Esophagus muscularis mucosa (tissue), 4 donors: ENCODE measurements at regions not wholly inside any gene's neighbourhood (a gene's known extent, or its start where the extent isn't known, plus 50 kb on each side); places are given as distances from the start of the nearest gene placed in this dataset.
A peak's percentile ranks its signal among the peaks of the same experiment; 100 is the strongest.

Experiments
- DNase-seq: peaks from one replicate; pipeline ENCODE4 v3.0.0-alpha.2; 2017; ENCODE audit errors: extremely low spot score
- H3K27ac ChIP-seq, 4 donors: fragments of 200-600 bp; sonication (generic); replicated peaks in 1 of 4; 1 replicate in 3 of 4; 2 replicates in 1 of 4; pipeline ENCODE4 v1.5.1; 2016 to 2019; ENCODE audit warnings: mild to moderate bottlenecking in 1 of 4
- H3K27me3 ChIP-seq, 4 donors: fragments of 200-600 bp; sonication (generic); one replicate each; pipeline versions ENCODE4 v1.5.1 to v1.6.0; 2016 to 2019
- H3K36me3 ChIP-seq, 4 donors: fragments of 200-600 bp; sonication (generic); one replicate each; pipeline ENCODE4 v1.5.1; 2016 to 2019
- H3K4me1 ChIP-seq, 4 donors: fragments of 200-600 bp; sonication (generic); one replicate each; pipeline ENCODE4 v1.5.1; 2016 to 2019
- H3K4me3 ChIP-seq, 4 donors: fragments of 200-600 bp; sonication (generic); 1 replicate in 2 of 4; 2 replicates in 2 of 4; pipeline ENCODE4 v1.5.1; 2016 to 2019; ENCODE audit warnings: mild to moderate bottlenecking in 4 of 4, moderate library complexity in 1 of 4
- H3K9me3 ChIP-seq, 4 donors: fragments of 200-600 bp; sonication (generic); 1 replicate in 3 of 4; 2 replicates in 1 of 4; pipeline ENCODE4 v1.5.1; 2016 to 2019
- EP300 ChIP-seq: sonication (generic); formaldehyde crosslinking; IDR thresholded peaks from one replicate; pipeline ENCODE4 v1.6.1; 2017; ENCODE audit warnings: antibody characterized with exemption
- POLR2A ChIP-seq: fragments of 450-650 bp; IDR thresholded peaks from one replicate; pipeline ENCODE4 v1.6.1; 2017; ENCODE audit warnings: antibody characterized with exemption, moderate library complexity, mild to moderate bottlenecking, low read depth
- POLR2AphosphoS5 ChIP-seq, 2 donors: sonication (generic); formaldehyde crosslinking; IDR thresholded peaks; one replicate each; pipeline ENCODE4 v1.6.1; 2017; ENCODE audit warnings: antibody characterized with exemption in 2 of 2
- WGBS: methylation state at CpG from one replicate; pipeline ENCODE4 v1.1.5; 2018; 5-methylcytosine and 5-hydroxymethylcytosine counted together
- intact Hi-C: fragments of 100-400 bp; cut with DNase I; formaldehyde crosslinking; loops from one replicate; pipeline ENCODE4 v1.15.1; 2023
- TF ChIP-seq, protein P1 (sequence below), 3 experiments: fragments of 200-600 bp in 2 of 3; fragments of 450-650 bp in 1 of 3; sonication (generic) in 2 of 3; IDR thresholded peaks; one replicate each; pipeline ENCODE4 v1.5.1; 2017 to 2019; ENCODE audit warnings: antibody characterized with exemption in 3 of 3, mild to moderate bottlenecking in 2 of 3, moderate library complexity in 1 of 3

DNA sequence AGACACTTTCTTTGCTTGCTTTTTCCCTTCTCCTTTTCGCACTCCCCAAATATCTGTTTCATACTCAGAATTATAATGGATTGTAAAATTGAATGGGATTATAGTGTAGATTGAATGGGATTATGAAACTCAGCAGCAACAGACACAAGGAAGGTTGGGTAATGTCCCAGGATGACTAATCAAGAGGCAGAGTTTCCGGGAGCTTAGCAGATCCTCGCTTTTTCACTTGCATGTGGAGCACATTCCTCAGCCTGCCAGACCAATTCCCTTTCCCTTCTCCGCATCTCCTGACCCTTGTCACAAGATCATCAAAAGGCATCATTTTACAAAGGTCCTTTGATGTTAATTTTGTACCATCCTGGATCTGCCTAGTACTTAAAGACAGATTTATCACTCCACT lies 55.1 kb upstream of the SLC1A1 start:
- Histone ChIP-seq H3K4me1 (peaks cover 0 to 11% (median 3%) of the 10 kb centered on the region in 4 donors), H3K27ac (no peak overlapping the region), H3K27me3 (no peaks in the 10 kb centered on the region), H3K36me3 (no peaks in the 10 kb centered on the region), H3K4me3 (no peak overlapping the region), H3K9me3 (no peaks in the 10 kb centered on the region)
- no peak for DNase-seq
- intact Hi-C loops = no loop called here
- TF ChIP-seq, protein P1, sequence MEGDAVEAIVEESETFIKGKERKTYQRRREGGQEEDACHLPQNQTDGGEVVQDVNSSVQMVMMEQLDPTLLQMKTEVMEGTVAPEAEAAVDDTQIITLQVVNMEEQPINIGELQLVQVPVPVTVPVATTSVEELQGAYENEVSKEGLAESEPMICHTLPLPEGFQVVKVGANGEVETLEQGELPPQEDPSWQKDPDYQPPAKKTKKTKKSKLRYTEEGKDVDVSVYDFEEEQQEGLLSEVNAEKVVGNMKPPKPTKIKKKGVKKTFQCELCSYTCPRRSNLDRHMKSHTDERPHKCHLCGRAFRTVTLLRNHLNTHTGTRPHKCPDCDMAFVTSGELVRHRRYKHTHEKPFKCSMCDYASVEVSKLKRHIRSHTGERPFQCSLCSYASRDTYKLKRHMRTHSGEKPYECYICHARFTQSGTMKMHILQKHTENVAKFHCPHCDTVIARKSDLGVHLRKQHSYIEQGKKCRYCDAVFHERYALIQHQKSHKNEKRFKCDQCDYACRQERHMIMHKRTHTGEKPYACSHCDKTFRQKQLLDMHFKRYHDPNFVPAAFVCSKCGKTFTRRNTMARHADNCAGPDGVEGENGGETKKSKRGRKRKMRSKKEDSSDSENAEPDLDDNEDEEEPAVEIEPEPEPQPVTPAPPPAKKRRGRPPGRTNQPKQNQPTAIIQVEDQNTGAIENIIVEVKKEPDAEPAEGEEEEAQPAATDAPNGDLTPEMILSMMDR (IDR thresholded peaks at IDR 0.05) = no peak
- TF ChIP-seq EP300 = no peak
- no peak for TF ChIP-seq POLR2A
- no peak for TF ChIP-seq POLR2AphosphoS5 (IDR thresholded peaks at IDR 0.05)
- WGBS = 87% methylated on average over 4 of the region's 4 CpGs

DNA sequence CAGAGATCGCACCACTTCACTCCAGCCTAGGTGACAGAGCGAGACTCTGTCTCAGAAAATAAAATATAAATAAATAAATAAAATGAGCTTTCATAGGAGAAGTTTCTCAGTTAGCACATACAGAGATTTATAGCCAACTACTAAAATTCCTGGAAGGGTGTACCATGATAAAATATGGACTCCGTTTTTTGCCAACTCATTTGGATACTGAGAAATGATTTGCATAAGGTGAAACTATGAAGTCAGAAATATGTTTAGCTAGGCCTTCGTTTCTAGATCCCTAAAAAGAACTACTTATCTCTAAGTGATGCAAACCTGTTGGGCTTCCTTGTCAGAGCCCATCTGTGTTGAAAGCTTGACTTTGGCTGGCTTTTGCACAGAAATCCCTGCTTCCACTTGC lies 56.9 kb upstream of the SLC1A1 start:
- Histone ChIP-seq H3K36me3 (no peaks in the 10 kb centered on the region), H3K9me3 (no peaks in the 10 kb centered on the region), H3K27me3 (no peaks in the 10 kb centered on the region), H3K4me1 (peaks cover 0 to 14% (median 5%) of the 10 kb centered on the region in 4 donors), H3K4me3 (no peak overlapping the region), H3K27ac (no peak overlapping the region)
- TF ChIP-seq POLR2A (no peak), EP300 (no peak), POLR2AphosphoS5 (IDR thresholded peaks at IDR 0.05) (no peak)
- TF ChIP-seq, protein P1 (IDR thresholded peaks at IDR 0.05) = no peak
- DNase-seq = no peak
- intact Hi-C loops = no loop called here
- WGBS = 75% methylated on average over 4 of the region's 4 CpGs

DNA sequence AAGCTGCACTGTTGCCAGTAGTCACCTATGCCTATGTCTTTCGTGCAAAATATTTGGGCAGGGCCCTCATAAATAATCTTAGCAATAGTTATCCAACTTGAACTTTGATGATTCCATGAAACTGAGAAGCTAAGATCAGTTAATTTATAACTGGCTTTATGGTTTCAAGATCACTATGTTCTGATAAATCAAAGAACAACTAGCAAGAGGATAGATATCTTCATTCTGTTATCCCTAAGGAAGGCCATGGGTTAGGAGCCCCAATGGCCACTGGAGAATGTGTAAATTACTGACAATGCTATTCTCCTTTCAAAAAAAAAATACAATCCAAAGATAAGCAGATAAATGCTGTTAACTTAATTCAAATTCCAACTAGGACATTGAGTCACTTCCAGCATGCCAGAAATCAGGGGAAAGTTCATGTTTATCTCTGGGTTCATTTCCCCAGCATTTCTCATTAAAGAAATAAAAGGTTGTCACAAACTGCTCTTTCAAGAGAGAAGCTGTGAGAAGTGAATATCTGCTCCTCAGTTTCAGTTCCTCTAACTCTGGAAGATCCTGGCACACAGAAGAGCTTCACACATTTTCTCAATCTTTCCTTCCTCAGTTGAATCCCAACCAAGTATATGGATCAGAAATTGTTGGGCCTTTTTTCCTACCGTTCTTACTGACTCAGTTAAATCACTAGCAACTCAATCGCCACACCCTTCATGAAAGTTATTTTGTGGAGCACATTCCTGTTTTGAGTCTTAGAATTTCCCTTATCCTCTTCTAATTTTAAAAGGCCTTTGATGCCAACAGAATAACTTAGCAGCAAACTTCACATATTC lies 59.6 kb upstream of the SLC1A1 start:
- intact Hi-C loops = no loop called here
- H3K36me3 ChIP-seq = no peaks in the 10 kb centered on the region
- H3K27ac ChIP-seq = peak overlapping the region in 1 of 4 donors; percentile 34
- H3K9me3 ChIP-seq = no peaks in the 10 kb centered on the region
- H3K27me3 ChIP-seq = no peaks in the 10 kb centered on the region
- H3K4me3 ChIP-seq = no peak overlapping the region
- TF ChIP-seq POLR2A (no peak), EP300 (no peak), POLR2AphosphoS5 (IDR thresholded peaks at IDR 0.05) (no peak)
- TF ChIP-seq, protein P1 (IDR thresholded peaks at IDR 0.05) = no peak
- WGBS = 72% methylated on average over 3 of the region's 3 CpGs
- no peak for DNase-seq
- peaks cover 0 to 14% (median 5%) of the 10 kb centered on the region in 4 donors for H3K4me1 ChIP-seq

DNA sequence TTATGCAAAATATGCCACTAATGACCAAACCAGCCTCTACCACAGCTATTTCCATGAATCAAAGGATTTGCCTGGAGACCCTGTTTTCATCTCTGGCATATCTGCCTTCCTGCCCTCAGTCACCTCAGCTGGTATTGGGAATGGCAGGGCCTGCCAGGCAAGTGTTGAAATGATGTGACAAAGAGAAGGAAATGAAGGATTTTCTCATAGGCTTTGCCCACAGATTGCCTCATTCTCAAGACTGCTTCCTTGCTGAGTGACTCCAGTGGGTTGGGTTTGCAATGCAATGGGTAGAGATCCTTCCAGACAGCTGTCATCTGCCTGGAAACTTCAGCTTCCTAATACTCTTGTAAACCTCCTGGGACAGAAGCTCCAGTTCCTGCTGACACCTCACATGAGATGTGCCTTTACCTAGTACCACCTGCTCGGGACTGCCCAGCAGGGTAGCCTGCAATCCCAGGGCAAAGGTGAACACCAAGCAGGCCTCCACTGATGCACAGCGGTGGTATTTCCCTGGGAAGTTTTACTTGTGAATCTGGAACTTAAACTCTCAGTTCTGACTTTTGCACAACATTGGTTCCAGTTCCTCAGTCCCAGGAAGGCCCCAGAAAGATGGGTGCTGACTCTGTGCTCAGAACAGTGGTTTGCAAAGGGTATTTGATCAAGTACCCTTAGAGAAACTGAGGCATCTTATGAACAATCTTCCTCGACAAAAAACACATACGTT lies 64.8 kb upstream of the SLC1A1 start:
- no peaks in the 10 kb centered on the region for H3K27me3 ChIP-seq
- H3K9me3 ChIP-seq = no peaks in the 10 kb centered on the region
- no peak for DNase-seq
- peaks cover 0 to 10% (median 5%) of the 10 kb centered on the region in 4 donors for H3K4me1 ChIP-seq
- intact Hi-C loops = no loop called here
- TF ChIP-seq, protein P1 (IDR thresholded peaks at IDR 0.05) = no peak
- TF ChIP-seq POLR2AphosphoS5 (IDR thresholded peaks at IDR 0.05) = no peak
- no peak for TF ChIP-seq POLR2A
- no peak for TF ChIP-seq EP300
- WGBS = 95% methylated on average over 4 of the region's 4 CpGs
- H3K36me3 ChIP-seq = no peaks in the 10 kb centered on the region
- no peak overlapping the region for H3K27ac ChIP-seq
- no peak overlapping the region for H3K4me3 ChIP-seq
